Ovary (tissue), 1 donor: ENCODE measurements at regions not wholly inside any gene's neighbourhood (a gene's known extent, or its start where the extent isn't known, plus 50 kb on each side); places are given as distances from the start of the nearest gene placed in this dataset.

ENCODE experiments used
- EP300 ChIP-seq: sonication (generic); formaldehyde crosslinking; IDR thresholded peaks from one replicate; pipeline ENCODE4 v1.6.1; 2017; ENCODE audit warnings: antibody characterized with exemption
- POLR2A ChIP-seq: fragments of 450-650 bp; IDR thresholded peaks from one replicate; pipeline ENCODE4 v1.6.1; 2017; ENCODE audit warnings: antibody characterized with exemption, mild to moderate bottlenecking, moderate library complexity

- no peak for TF ChIP-seq EP300
- no peak for TF ChIP-seq POLR2A
These were observed 154.3 kb downstream of the NXPE2 start for GRCh38 chr11:114832532-114833125.
